ENCODE measurements at regions not wholly inside any gene's neighbourhood (a gene's known extent, or its start where the extent isn't known, plus 50 kb on each side); places are given as distances from the start of the nearest gene placed in this dataset.
"Not testable (repeated sequence)": the region's sequence is repeated elsewhere in the genome, so short reads cannot be mapped to it uniquely, and the experiment has no call there.

- DNase-seq (ENCODE audit: low read depth): not testable (repeated sequence)
Measured at GRCh38 chr2:37722971-37723370, 51.5 kb upstream of the CDC42EP3 start.

- no peak for DNase-seq (ENCODE audit: low read depth)
Measured at GRCh38 chr2:37730037-37730818, 58.8 kb upstream of the CDC42EP3 start.

DNA sequence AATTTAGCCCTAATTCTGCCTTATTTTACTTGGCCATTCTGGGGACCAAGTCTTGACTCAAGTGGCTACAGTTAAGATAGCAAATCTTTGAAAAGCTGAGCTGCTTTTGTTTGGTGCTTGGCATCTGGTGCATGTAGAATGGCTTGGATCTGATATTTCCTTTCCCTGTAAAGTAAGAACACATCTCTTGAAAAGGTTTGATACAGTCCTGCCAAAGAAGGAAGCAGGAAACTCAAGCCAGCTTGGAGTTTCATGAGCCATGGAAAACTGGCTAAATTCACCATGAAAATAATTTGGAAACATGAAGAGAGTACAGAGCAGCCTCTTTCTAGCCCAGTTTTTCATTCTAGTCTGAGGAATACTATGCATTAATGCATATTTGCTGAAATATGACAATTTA, 61.0 kb upstream of the CDC42EP3 start:
- DNase-seq (ENCODE audit: low read depth): not testable (repeated sequence)

DNA sequence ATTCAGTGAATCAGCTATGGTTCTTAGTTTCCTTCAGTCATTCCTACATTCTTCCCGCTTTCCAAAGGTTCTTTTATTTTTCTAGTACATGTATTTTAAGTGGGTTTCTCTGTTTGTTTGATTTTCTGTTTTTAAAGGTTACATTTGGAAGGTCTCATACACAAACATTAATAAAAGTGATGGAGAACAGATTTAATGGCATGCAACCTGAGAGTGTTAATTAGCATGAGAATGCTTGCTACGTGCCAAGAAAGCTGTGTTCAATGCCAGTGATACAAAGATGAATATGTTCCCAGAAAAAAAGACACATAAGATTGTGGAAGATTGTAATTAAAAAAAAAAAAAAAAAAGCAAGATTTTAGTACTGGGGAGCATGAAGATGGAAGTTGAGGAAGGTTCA, 61.8 kb upstream of the CDC42EP3 start:
- DNase-seq (ENCODE audit: low read depth): no peak

DNA sequence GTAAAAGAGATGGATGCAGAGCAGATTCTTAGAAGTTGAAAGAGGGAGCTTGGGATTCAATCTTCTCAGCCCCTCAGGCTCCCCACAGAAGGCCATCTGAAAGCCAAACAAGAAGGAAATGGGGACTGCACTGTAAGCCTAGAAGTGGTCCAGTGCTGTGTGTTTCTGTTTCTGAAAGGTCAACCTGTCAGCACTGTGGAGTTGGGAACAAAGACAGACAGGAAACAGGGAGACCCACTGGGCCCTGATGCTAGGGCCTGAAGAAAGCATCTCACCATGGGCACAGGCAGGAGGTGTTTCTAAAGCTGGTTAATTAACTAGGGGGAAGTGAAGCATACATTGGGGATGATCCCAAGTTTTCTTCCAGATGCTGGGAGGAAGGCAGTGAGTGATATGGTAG, 62.5 kb upstream of the CDC42EP3 start:
- not testable (repeated sequence) for DNase-seq (ENCODE audit: low read depth)

DNA sequence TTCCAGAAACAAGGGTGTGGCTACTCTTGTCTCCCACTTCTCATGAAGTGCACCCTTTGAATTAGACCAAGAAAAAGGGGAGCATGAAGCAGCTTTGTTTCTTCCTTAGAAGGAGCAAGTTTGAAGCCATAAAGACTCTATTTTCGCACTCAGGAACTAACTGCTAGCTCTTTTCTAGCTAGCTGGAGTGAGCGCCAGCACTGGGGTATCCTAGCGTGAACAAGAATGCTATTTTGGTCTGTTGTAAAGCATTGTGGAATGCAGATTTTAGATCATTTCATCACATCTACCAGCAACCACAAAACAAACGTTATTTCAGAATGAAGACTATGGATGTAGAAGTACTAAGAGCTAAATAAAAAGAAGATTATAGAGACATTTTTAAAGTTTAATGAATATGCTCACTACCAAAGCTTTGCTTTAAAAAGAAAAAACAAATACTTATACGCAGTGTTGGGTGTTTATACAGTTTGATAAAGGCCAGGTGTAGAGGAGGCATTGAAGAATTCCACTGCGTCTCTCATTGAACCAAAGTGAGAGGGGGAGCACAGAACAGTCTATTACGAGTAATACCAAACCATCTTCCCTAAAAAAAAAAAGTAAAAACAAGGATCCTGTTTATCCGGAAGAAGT, 63.6 kb upstream of the CDC42EP3 start:
- not testable (repeated sequence) for DNase-seq (ENCODE audit: low read depth)

- not testable (repeated sequence) for DNase-seq (ENCODE audit: low read depth)
Measured at GRCh38 chr2:37735524-37735910, 64.1 kb upstream of the CDC42EP3 start.

GRCh38 chr2:37737507-37737906, 66.1 kb upstream of the CDC42EP3 start:
- no peak for DNase-seq (ENCODE audit: low read depth)

GRCh38 chr2:37738266-37738885, 66.9 kb upstream of the CDC42EP3 start:
- DNase-seq (ENCODE audit: low read depth): no peak

GRCh38 chr2:37739153-37739552, 67.7 kb upstream of the CDC42EP3 start:
- DNase-seq (ENCODE audit: low read depth): no peak

GRCh38 chr2:37740164-37740739, 68.8 kb upstream of the CDC42EP3 start:
- no peak for DNase-seq (ENCODE audit: low read depth)

DNA sequence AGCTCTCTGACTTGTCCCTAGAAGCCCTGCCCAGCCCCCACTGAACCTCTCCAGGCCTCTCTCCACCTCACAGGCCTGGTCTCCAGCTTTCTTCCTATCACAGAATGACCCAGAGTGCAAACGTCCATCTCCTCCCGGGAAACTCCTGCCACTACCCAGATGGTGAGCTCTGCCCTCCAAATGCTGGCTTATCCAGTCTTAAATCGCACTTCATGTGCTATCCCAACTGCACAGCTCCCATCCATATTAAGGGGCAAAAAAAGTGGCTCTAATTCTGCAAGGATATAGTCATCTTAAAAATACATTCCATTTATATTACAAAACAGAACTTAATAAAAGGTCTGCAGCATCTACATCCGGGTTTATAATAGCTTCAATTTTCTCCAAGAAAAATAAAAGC, 70.8 kb upstream of the CDC42EP3 start:
- DNase-seq (ENCODE audit: low read depth): peak; percentile 26

DNA sequence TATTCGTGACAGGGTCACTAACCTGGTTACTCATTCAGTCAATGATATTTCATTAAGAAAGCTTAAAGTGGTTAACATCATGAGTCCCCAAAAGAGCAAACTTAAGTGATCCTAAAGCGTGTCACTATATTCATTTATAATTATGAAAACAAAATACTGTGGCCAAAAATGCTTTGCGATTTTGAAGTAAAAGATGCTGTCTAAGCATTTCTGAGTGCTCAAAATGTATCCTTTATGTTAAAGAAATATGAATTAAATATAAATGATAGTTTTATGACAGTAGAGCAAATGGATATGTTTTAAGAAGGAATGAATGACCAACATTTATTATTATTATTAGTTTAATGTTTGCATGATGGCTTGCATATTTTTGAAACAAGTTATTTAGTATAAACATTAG, 72.6 kb upstream of the CDC42EP3 start:
- no peak for DNase-seq (ENCODE audit: low read depth)

- DNase-seq (ENCODE audit: low read depth): not testable (repeated sequence)
Measured at GRCh38 chr2:37744961-37745360, 73.5 kb upstream of the CDC42EP3 start.

DNA sequence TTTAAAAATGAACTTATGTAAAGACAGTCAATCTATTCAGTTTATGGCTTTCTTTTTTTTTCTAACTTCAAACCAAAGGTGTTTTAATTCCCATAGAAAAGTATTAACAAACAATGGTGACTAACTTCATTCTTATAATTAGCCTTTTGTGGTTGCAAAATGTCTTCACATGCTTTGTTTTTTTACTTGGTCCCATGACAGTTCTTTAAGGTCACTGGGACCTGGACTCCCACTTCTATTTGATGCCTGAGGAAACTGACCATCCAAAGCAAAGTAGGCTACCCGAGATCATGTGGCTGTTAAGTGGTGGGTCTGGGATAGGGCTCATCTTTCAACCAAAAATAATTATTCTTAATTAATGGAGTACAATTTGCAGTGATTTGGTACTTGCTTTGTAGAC, 74.6 kb upstream of the CDC42EP3 start:
- not testable (repeated sequence) for DNase-seq (ENCODE audit: low read depth)

GRCh38 chr2:37746883-37747282, 75.4 kb upstream of the CDC42EP3 start:
- no peak for DNase-seq (ENCODE audit: low read depth)

DNA sequence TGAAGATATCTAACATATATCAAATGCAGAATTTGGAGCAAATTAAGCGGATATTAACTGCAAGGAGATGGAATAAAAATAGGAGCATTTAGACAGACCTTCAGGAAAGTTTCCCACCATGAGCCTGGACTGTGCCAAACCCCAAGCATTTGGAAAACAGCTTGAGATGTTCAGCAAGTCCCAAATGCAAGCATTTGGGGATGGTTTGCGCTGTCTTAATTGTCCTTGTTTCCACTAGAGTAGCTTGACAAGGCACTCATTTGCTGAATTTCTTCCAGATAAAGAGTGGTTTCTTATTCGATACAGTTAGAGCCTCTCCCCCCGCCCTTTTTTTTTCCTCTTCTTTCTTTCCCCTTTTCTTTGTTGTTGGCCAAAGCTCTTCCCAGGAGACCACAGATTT, 77.1 kb upstream of the CDC42EP3 start:
- DNase-seq (ENCODE audit: low read depth): no peak

GRCh38 chr2:37750286-37750685, 78.8 kb upstream of the CDC42EP3 start:
- DNase-seq (ENCODE audit: low read depth): not testable (repeated sequence)

DNA sequence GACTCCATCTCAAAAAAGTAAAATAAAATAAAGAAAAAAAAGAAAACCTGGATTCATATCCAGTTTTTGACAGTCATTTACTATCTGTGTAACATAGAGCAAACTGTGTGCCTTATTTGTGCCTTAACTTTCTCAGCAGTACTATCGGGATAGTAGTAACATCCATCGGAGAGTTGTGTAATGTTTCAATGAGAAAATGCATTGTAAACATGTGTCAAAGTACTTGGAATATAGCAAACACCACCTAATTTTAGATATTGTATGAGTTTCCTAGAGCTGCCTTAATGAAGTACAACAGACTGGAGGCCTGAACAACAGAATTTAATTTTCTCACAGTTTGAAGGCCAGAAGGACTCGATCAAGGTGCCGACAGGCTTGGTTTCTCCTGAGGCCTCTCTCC, 81.3 kb upstream of the CDC42EP3 start:
- DNase-seq (ENCODE audit: low read depth): no peak

GRCh38 chr2:37753758-37754157, 82.3 kb upstream of the CDC42EP3 start:
- no peak for DNase-seq (ENCODE audit: low read depth)

- not testable (repeated sequence) for DNase-seq (ENCODE audit: low read depth)
Measured at GRCh38 chr2:37755961-37756559, 84.6 kb upstream of the CDC42EP3 start.

DNA sequence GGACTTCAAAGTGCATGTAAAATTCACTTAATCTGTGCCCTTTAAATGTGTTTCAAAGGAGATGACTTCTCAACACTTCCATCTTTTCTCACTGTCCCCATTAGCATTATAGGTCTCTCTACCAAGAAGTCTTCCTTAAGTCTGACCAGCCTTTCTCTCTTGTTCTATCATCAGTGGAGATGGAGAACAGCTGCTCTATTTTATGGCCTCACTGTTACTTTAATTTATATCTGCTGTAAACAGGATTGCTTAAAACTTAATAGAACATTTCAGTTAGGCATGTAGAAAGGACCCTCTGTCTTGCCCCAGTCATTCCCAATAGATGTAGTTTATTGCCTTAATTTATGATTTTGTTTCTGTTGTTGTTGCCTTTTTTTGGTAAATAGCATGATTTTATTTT, 86.0 kb upstream of the CDC42EP3 start:
- not testable (repeated sequence) for DNase-seq (ENCODE audit: low read depth)
